K562 (cell line): ENCODE measurements at regions not wholly inside any gene's neighbourhood (a gene's known extent, or its start where the extent isn't known, plus 50 kb on each side); places are given as distances from the start of the nearest gene placed in this dataset.

Source experiments
- ATAC-seq: fragments of 200-7000 bp; cut with Tn5 transposase; 3 replicates; pipeline ENCODE4 v1.9.1; 2020; ENCODE audit warnings: moderate library complexity
- BruUV-seq: library from RNA; stranded (reverse); fragments of 400-500 nt; replicated peaks from 2 replicates; lab custom pipeline; 2021; lab: Mats Ljungman, UMichigan
- CTCF ChIA-PET: fragments of 300-600 bp; formaldehyde crosslinking; extraction: SDS; loops from one replicate; lab custom pipeline; 2021; ENCODE audit warnings: low intra/inter-chr PET ratio; lab: Yijun Ruan, JAX
- POLR2A ChIA-PET: fragments of 300-600, 350-650 bp; sonication (Branson Sonifier 250); formaldehyde crosslinking; extraction: SDS; loops from one replicate; lab custom pipeline; 2021; ENCODE audit warnings: antibody characterized with exemption, inconsistent platforms; lab: Yijun Ruan, JAX
- DNase-seq, 4 experiments: peaks; one replicate each; pipeline versions ENCODE4 v3.0.0 to v3.0.0-alpha.2; 2011 to 2018; ENCODE audit warnings: low spot score in 3 of 4, mixed read lengths in 3 of 4; ENCODE audit errors: extremely low read depth in 1 of 4
- FAIRE-seq: peaks from 2 replicates; lab custom pipeline; 2011; peaks lifted over from hg19 to GRCh38; lab: Jason Lieb, UNC
- H2AFZ ChIP-seq: 2 replicates; pipeline ENCODE4 v1.6.0; 2011; ENCODE audit warnings: low read depth, low read length, control low read depth, inconsistent platforms
- H3K27ac ChIP-seq: fragments of 200-600 bp; 3 replicates; pipeline ENCODE4 v1.8.0; 2011; ENCODE audit warnings: low read depth, mild to moderate bottlenecking, control low read depth, inconsistent platforms, low read length, moderate library complexity, mixed read lengths; ENCODE audit errors: extremely low read depth
- H3K27me3 ChIP-seq, 2 experiments: fragments of 300-600 bp in 1 of 2; 2 replicates in 1 of 2; 3 replicates in 1 of 2; pipeline versions ENCODE4 v1.6.0 to v1.8.0; 2011; ENCODE audit warnings: inconsistent platforms in 2 of 2, low read length in 2 of 2, mild to moderate bottlenecking in 1 of 2, mixed read lengths in 1 of 2, moderate library complexity in 1 of 2; ENCODE audit not compliant: control insufficient read depth in 2 of 2, insufficient read depth in 2 of 2
- H3K36me3 ChIP-seq: fragments of 300-600 bp; 3 replicates; pipeline ENCODE4 v1.8.0; 2011; ENCODE audit warnings: mild to moderate bottlenecking, low read length, inconsistent platforms; ENCODE audit not compliant: control insufficient read depth, insufficient read depth
- H3K4me1 ChIP-seq, 2 experiments: fragments of 200-600 bp in 1 of 2; replicated peaks in 1 of 2; 2 replicates in 1 of 2; 3 replicates in 1 of 2; pipeline versions ENCODE4 v1.5.1 to v1.8.0; 2011; ENCODE audit warnings: inconsistent platforms in 2 of 2, low read length in 2 of 2, mild to moderate bottlenecking in 1 of 2, mixed read lengths in 1 of 2, moderate library complexity in 1 of 2; ENCODE audit not compliant: control insufficient read depth in 2 of 2, insufficient read depth in 2 of 2
- H3K4me2 ChIP-seq: 2 replicates; pipeline ENCODE4 v1.6.1; 2011; ENCODE audit warnings: low read length, control low read depth, inconsistent platforms, mixed read lengths; ENCODE audit not compliant: insufficient read depth
- H3K4me3 ChIP-seq: fragments of 200-600 bp; sonication (generic), shearing (Covaris generic); 2 replicates; pipeline ENCODE4 v1.5.1; 2016; ENCODE audit warnings: control low read depth, inconsistent platforms
- H3K79me2 ChIP-seq: fragments of 200-600 bp; 3 replicates; pipeline ENCODE4 v1.8.0; 2011; ENCODE audit warnings: low read length, inconsistent platforms; ENCODE audit not compliant: control insufficient read depth, insufficient read depth
- H3K9ac ChIP-seq, 2 experiments: 2 replicates each; pipeline versions ENCODE4 v1.6.0 to v1.6.1; 2011; ENCODE audit warnings: low read depth in 2 of 2, low read length in 2 of 2, control low read depth in 1 of 2, inconsistent platforms in 1 of 2, mild to moderate bottlenecking in 1 of 2, mixed read lengths in 1 of 2; ENCODE audit not compliant: insufficient read depth in 1 of 2
- H3K9me1 ChIP-seq: one replicate; pipeline ENCODE4 v1.6.0; 2011; ENCODE audit warnings: inconsistent platforms, mild to moderate bottlenecking, low read length, moderate library complexity; ENCODE audit not compliant: control insufficient read depth, insufficient read depth
- H3K9me3 ChIP-seq: replicated peaks from 2 replicates; pipeline ENCODE4 v1.5.1; 2011; ENCODE audit warnings: low read depth, low read length, inconsistent platforms; ENCODE audit not compliant: control insufficient read depth, insufficient read depth
- H4K20me1 ChIP-seq: replicated peaks from 2 replicates; pipeline ENCODE4 v1.6.1; 2011; ENCODE audit warnings: low read length, inconsistent platforms, mixed read lengths; ENCODE audit not compliant: control insufficient read depth, insufficient read depth
- CREB5 ChIP-seq: fragments of 250-450 bp; sonication (Bioruptor Pico); IDR thresholded peaks from 2 replicates; pipeline ENCODE4 v1.5.0; 2020; ENCODE audit warnings: mild to moderate bottlenecking
- EWSR1 ChIP-seq: fragments of 450-650 bp; IDR thresholded peaks from 2 replicates; pipeline ENCODE4 v1.6.1; 2018; ENCODE audit warnings: borderline replicate concordance, mild to moderate bottlenecking, low read depth, moderate library complexity; ENCODE audit not compliant: partially characterized antibody
- FOXA3 ChIP-seq, 2 experiments: fragments of 450-650 bp in 1 of 2; sonication (generic) in 1 of 2; formaldehyde crosslinking; IDR thresholded peaks in 1 of 2; conservative IDR thresholded peaks in 1 of 2; 2 replicates each; pipeline versions ENCODE4 v1.4.0 to v1.8.0; 2020 to 2022; ENCODE audit warnings: mild to moderate bottlenecking in 2 of 2, missing genetic modification reagents in 1 of 2
- TAF15 ChIP-seq: fragments of 200-400 bp; formaldehyde crosslinking; IDR thresholded peaks from 2 replicates; pipeline ENCODE4 v1.6.1; 2017; ENCODE audit warnings: mild to moderate bottlenecking, low read depth, low read length, moderate library complexity
- THRA ChIP-seq: fragments of 450-650 bp; IDR thresholded peaks from 2 replicates; pipeline ENCODE4 v1.6.1; 2017; ENCODE audit warnings: mild to moderate bottlenecking, moderate library complexity
- U2AF2 ChIP-seq: fragments of 200-400 bp; formaldehyde crosslinking; optimal IDR thresholded peaks from 2 replicates; pipeline ENCODE3; 2017; ENCODE audit warnings: low read depth, mild to moderate bottlenecking, low read length
- ZBTB12 ChIP-seq: fragments of 250-450 bp; sonication (Bioruptor Pico); IDR thresholded peaks from 2 replicates; pipeline ENCODE4 v1.4.0; 2020
- ZFP91 ChIP-seq: sonication (generic); formaldehyde crosslinking; IDR thresholded peaks from 2 replicates; pipeline ENCODE4 v1.8.0; 2022; ENCODE audit warnings: mild to moderate bottlenecking, missing genetic modification reagents
- ZNF583 ChIP-seq: fragments of 250-450 bp; sonication (Bioruptor Pico); IDR thresholded peaks from 2 replicates; pipeline ENCODE4 v1.4.0; 2020
- WGBS: fragments of 100-300 bp; shearing (Covaris generic); methylation state at CpG from one replicate; pipeline ENCODE4 v1.1.6; 2016; ENCODE audit warnings: low coverage, mixed read lengths; ENCODE audit not compliant: insufficient coverage; ENCODE audit errors: missing lambda C conversion rate; 5-methylcytosine and 5-hydroxymethylcytosine counted together
- in situ Hi-C: fragments of 300-500 bp; cut with MboI; formaldehyde crosslinking; loops from 4 replicates; pipeline ENCODE4 v1.15.0; 2018; ENCODE audit warnings: inconsistent platforms, mixed read lengths
- intact Hi-C: fragments of 100-400 bp; cut with micrococcal nuclease; formaldehyde crosslinking; loops from 2 replicates; pipeline ENCODE4 v1.14.2; 2022

GRCh38 chr15:31803388-31803884 lies 226.9 kb upstream of the CHRNA7 start:
- DNase-seq, result no peak
- no peak overlapping the region for H3K4me2 ChIP-seq

More at GRCh38 chr15:31803388-31803884, 226.9 kb upstream of the CHRNA7 start:
- ChIA-PET CTCF (no interaction called here), POLR2A (no interaction called here)
- intact Hi-C loops, result no loop called here
- H3K27me3 ChIP-seq, result no peaks in the 10 kb centered on the region
- no peaks in the 10 kb centered on the region; the same call in 1 of the 2 replicates for H4K20me1 ChIP-seq
- H3K9me1 ChIP-seq, result no peaks in the 10 kb centered on the region
- no peaks in the 10 kb centered on the region for H3K79me2 ChIP-seq
- no peak for ATAC-seq
- no peaks in the 10 kb centered on the region for H3K36me3 ChIP-seq
- H3K4me3 ChIP-seq, result no peak overlapping the region
- WGBS, result 0% methylated on average over 3 of the region's 3 CpGs
- H3K4me1 ChIP-seq, result no peaks in the 10 kb centered on the region
- TF ChIP-seq U2AF2 (no peak), TAF15 (no peak), THRA (no peak), EWSR1 (no peak), ZNF583 (CRISPR knock-in tag) (no peak), ZFP91 (CRISPR knock-in tag) (no peak), FOXA3 (CRISPR knock-in tag; conservative IDR thresholded peaks at IDR 0.05 in 1 of 2, IDR thresholded peaks at IDR 0.05 in 1 of 2) (no peak), CREB5 (CRISPR knock-in tag) (no peak), ZBTB12 (CRISPR knock-in tag) (no peak)
- BruUV-seq, result no TSS peak
- no peaks in the 10 kb centered on the region for H3K9me3 ChIP-seq
- no peak overlapping the region for H3K27ac ChIP-seq
- in situ Hi-C loops, result no loop called here
- no peak for FAIRE-seq
- no peak overlapping the region for H3K9ac ChIP-seq
- H2AFZ ChIP-seq, result no peak overlapping the region
